Natural killer cell treated with Interleukin-12 subunit alpha and Interleukin-12 subunit beta and Interleukin-15 and Interleukin-18, amount 100 ng/mL, for 72 hours (primary cell): ENCODE measurements at regions not wholly inside any gene's neighbourhood (a gene's known extent, or its start where the extent isn't known, plus 50 kb on each side); places are given as distances from the start of the nearest gene placed in this dataset.
A peak's percentile ranks its signal among the peaks of the same experiment; 100 is the strongest.

Source experiments
- ATAC-seq, 2 donors: fragments of 150-1000 bp; cut with Tn5 transposase in 1 of 2; sonication (Bioruptor Pico), chemical (Tn5 transposase) in 1 of 2; 2 replicates each; pipeline ENCODE4 v1.10.0; 2021
- DNase-seq: peaks from one replicate; pipeline ENCODE4 v3.0.0; 2022; ENCODE audit warnings: low spot score
- H3K27ac Mint-ChIP-seq, 2 donors: 1 replicate in 1 of 2; 2 replicates in 1 of 2; pipeline ENCODE4 v1.8.0; 2022; ENCODE audit warnings: mixed read lengths in 2 of 2, mild to moderate bottlenecking in 1 of 2, moderate library complexity in 1 of 2
- H3K27me3 Mint-ChIP-seq, 2 donors: 1 replicate in 1 of 2; 2 replicates in 1 of 2; pipeline ENCODE4 v1.8.0; 2022; ENCODE audit warnings: mixed read lengths in 2 of 2
- H3K36me3 Mint-ChIP-seq: one replicate; pipeline ENCODE4 v1.8.0; 2022; ENCODE audit warnings: mixed read lengths
- H3K4me1 Mint-ChIP-seq, 2 donors: 1 replicate in 1 of 2; 2 replicates in 1 of 2; pipeline ENCODE4 v1.8.0; 2022; ENCODE audit warnings: low read depth in 2 of 2, mixed read lengths in 2 of 2, mild to moderate bottlenecking in 1 of 2
- H3K4me3 Mint-ChIP-seq: one replicate; pipeline ENCODE4 v1.8.0; 2022; ENCODE audit warnings: mixed read lengths
- H3K9me3 Mint-ChIP-seq: 2 replicates; pipeline ENCODE4 v1.8.0; 2022; ENCODE audit warnings: mixed read lengths

DNA sequence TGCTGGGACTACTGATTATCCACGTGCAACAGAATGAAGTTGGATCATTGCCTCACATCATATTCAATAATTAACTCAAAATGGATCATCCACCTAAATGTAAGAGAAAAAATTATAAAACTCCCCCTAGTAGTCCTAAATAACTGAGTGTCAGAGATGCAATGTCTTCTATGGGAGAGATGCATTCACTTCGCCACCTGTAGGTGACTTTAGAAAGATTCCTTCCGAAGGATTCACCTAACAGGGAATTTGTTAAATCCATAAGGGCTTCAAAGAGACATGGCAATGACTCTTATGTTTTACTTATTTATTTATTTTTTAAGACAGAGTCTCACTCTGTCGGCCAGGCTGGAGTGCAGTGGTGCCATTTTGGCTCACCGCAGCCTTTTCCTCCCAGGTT lies 526.0 kb downstream of the MTRR start:
- ATAC-seq (no peak), DNase-seq (no peak)
- no peaks in the 10 kb centered on the region for H3K36me3 Mint-ChIP-seq
- H3K27me3 Mint-ChIP-seq = no peaks in the 10 kb centered on the region
- no peaks in the 10 kb centered on the region for H3K9me3 Mint-ChIP-seq
- H3K4me1 Mint-ChIP-seq = no peaks in the 10 kb centered on the region
- no peak overlapping the region for H3K4me3 Mint-ChIP-seq
- H3K27ac Mint-ChIP-seq = no peak overlapping the region

DNA sequence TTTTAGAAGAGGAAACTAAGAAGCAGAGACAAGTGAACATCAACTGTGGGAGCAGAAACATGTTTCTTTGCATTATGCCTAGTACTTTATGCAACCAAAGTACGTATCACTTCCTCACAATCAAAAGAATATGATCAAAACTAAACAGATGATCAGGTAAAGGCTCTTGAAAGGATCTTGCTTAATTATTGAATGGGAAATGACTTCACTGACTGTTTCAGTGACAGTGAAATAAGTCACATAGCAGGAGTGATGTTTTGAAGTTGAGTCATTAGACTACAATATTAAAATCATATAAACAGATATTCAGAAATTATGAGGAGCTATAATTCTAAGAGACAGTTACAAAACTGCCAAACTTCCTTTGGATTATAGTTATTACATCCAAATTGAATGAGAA lies 527.3 kb downstream of the MTRR start:
- ATAC-seq (no peak), DNase-seq (no peak)
- no peaks in the 10 kb centered on the region for H3K27me3 Mint-ChIP-seq
- no peak overlapping the region for H3K27ac Mint-ChIP-seq
- H3K4me1 Mint-ChIP-seq = no peaks in the 10 kb centered on the region
- H3K9me3 Mint-ChIP-seq = no peaks in the 10 kb centered on the region
- H3K36me3 Mint-ChIP-seq = no peaks in the 10 kb centered on the region
- H3K4me3 Mint-ChIP-seq = no peak overlapping the region

DNA sequence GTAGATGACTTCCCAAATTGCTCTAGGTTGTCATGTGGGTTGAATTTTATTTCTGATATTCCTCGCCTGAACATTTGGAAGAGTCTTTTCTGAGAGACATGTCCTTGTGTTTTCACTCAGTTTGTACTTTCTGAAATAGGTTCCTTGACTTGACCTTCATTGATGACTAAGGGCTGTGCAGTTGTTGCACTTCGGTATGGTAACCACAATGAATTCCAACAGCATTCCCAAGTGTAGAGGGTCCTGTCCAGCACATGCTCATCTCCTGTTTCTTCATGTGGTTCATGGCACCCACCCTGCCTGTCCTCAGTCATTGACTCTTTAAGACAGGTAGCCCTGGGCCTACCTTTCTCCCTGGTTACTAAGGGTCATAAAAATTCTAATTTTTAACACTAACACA lies 527.8 kb downstream of the MTRR start:
- Mint-ChIP-seq H3K27ac (no peak overlapping the region), H3K27me3 (no peaks in the 10 kb centered on the region), H3K4me3 (no peak overlapping the region), H3K36me3 (no peaks in the 10 kb centered on the region), H3K9me3 (no peaks in the 10 kb centered on the region), H3K4me1 (no peaks in the 10 kb centered on the region)
- DNase-seq (no peak), ATAC-seq (no peak)

DNA sequence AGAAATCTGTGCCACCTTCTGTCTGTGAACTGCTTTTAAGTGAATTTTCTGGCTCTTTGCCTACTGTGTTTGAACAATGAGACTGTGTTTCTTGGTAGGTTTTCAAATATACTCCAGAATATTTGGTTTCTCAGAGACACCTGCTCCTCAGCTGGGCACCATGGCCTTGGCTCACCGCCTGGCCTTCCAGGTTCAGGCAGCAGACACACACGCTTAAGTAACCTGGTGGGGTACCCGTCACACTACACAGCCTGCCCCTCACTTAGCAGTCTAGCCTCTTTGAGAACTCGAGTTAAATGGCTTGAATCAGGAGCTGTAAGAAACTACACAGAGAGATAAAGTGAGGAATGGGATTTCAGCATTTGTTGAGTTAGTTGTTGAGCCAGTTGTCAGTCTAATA lies 530.5 kb downstream of the MTRR start:
- Mint-ChIP-seq H3K36me3 (no peaks in the 10 kb centered on the region), H3K27ac (no peak overlapping the region), H3K9me3 (no peaks in the 10 kb centered on the region), H3K4me3 (no peak overlapping the region), H3K27me3 (no peaks in the 10 kb centered on the region), H3K4me1 (no peaks in the 10 kb centered on the region)
- ATAC-seq = no peak
- DNase-seq = no peak

DNA sequence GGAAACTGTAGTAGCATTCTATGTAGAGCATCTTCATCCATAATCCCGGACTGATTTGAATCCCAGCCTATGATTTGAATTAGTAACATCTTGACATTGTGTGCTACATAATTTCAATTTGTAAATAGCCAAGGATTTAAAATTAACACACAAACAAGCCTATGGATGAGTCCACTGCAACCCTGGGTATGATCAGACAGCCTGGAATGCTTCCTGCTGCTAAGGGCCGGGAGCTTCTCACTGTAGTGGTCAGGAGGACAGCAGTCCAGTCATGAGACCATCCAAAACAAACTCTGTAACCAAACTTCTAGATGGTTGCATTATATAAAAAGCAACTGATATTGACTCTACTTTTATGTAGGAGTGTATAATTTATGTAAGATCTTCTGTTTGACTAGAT lies 539.3 kb downstream of the MTRR start:
- Mint-ChIP-seq H3K9me3 (peaks cover 6% of the 10 kb centered on the region), H3K4me1 (peaks cover 0 to 2% of the 10 kb centered on the region in 2 donors), H3K27ac (no peak overlapping the region), H3K4me3 (no peak overlapping the region), H3K36me3 (no peaks in the 10 kb centered on the region), H3K27me3 (no peaks in the 10 kb centered on the region)
- no peak for DNase-seq
- ATAC-seq = no peak

DNA sequence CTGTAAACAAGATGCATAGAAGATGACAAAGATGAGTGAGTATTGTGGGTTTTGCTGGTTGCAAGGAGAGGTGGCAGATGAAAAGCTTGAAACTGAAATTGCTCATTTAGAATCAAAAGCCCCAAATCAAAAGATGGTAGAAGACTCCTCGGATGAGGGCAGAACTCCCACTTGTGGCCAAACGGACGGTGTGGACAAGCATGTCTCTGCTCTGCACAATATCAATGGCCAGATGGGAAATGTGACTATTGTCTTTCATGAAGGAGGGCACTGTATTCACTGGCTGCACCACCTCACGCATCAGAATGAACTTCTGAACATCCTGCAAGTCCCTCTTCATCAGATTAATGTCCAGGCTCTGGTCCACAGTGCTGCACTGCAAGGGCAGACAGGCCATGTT lies 541.7 kb downstream of the MTRR start:
- Mint-ChIP-seq H3K9me3 (peaks cover 14% of the 10 kb centered on the region), H3K4me3 (no peak overlapping the region), H3K27ac (no peak overlapping the region), H3K27me3 (no peaks in the 10 kb centered on the region), H3K4me1 (peaks cover 0 to 2% of the 10 kb centered on the region in 2 donors), H3K36me3 (peaks cover 11% of the 10 kb centered on the region)
- ATAC-seq (no peak), DNase-seq (no peak)

DNA sequence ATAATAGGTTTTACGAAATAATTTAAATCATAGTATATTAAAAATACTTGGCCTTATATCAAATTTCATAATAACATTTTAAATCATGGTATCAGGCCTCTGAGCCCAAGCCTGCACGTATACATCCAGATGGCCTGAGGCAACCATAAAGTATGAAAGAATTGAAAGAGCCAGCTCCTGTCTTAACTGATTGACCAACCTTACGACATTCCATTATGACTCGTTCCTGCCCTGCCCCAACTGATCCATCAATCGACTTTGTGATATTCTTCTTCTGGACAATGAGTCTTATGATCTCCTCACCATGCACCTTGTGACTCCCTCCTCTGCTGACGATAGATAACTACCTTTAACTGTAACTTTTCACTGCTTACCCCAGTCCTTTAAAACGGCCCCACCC lies 545.0 kb downstream of the MTRR start:
- H3K27ac Mint-ChIP-seq = no peak overlapping the region
- H3K4me3 Mint-ChIP-seq = no peak overlapping the region
- peaks cover 11% of the 10 kb centered on the region for H3K36me3 Mint-ChIP-seq
- peaks cover 0 to 2% of the 10 kb centered on the region in 2 donors for H3K4me1 Mint-ChIP-seq
- DNase-seq = no peak
- H3K9me3 Mint-ChIP-seq = peaks cover 21% of the 10 kb centered on the region
- no peaks in the 10 kb centered on the region for H3K27me3 Mint-ChIP-seq
- ATAC-seq = no peak

DNA sequence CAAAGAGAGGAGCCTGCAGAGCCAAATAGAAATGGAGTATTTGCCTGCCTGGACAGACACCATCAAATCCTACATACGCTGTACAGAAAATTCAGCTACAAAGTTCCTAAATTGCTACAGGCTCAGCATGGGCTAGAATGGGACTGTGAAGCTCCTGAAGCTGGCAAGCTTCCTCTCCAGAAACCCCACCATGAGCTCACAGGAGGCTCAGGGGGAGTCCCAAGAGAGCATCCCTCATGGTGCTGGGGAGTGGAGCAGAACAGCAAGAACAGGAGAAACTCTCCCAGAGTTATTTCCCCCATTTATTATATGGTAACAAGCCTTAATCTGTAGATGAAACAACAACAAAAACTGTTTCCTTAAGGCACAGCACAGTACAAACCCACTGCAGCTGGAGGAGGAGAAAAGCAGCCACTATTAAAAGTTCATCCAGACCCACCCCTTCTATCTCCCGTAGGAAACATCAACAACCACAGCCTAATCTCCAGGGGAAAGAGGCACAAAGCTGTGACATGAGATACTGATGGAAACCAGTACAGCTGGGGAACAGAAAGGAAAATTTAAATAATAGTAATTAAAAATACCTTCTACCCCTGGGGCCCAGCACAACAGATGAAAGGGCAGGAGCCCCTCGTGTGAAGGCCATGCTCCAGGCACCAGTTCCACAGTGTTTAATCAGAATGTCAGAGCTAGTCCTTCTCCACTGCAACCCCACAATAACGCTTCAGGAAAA lies 548.5 kb downstream of the MTRR start:
- Mint-ChIP-seq H3K27ac (no peak overlapping the region), H3K9me3 (peaks cover 19% of the 10 kb centered on the region), H3K4me1 (no peaks in the 10 kb centered on the region), H3K27me3 (no peaks in the 10 kb centered on the region), H3K4me3 (no peak overlapping the region), H3K36me3 (peaks cover 11% of the 10 kb centered on the region)
- DNase-seq = no peak
- no peak for ATAC-seq

DNA sequence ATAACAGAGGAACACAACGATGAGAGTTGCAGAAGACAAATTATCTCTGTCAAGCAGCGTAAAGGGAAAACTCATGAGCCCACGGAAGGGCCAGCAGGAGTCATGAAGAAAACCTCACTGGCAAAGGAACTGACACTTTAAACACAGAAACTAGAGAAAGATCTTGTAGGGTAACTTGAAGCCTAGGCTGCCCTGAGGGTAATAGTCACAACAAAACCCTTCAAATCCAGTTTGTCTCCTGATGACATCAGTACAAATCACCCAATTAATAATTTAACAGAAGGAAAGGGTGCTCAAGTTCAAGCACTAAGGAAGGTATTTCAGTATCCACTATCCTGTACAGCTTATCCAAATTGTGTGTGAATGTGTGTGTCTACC lies 549.1 kb downstream of the MTRR start:
- DNase-seq = no peak
- Mint-ChIP-seq H3K27me3 (no peaks in the 10 kb centered on the region), H3K9me3 (peaks cover 20% of the 10 kb centered on the region), H3K4me1 (no peaks in the 10 kb centered on the region), H3K4me3 (no peak overlapping the region), H3K36me3 (peaks cover 11% of the 10 kb centered on the region), H3K27ac (no peak overlapping the region)
- no peak for ATAC-seq

DNA sequence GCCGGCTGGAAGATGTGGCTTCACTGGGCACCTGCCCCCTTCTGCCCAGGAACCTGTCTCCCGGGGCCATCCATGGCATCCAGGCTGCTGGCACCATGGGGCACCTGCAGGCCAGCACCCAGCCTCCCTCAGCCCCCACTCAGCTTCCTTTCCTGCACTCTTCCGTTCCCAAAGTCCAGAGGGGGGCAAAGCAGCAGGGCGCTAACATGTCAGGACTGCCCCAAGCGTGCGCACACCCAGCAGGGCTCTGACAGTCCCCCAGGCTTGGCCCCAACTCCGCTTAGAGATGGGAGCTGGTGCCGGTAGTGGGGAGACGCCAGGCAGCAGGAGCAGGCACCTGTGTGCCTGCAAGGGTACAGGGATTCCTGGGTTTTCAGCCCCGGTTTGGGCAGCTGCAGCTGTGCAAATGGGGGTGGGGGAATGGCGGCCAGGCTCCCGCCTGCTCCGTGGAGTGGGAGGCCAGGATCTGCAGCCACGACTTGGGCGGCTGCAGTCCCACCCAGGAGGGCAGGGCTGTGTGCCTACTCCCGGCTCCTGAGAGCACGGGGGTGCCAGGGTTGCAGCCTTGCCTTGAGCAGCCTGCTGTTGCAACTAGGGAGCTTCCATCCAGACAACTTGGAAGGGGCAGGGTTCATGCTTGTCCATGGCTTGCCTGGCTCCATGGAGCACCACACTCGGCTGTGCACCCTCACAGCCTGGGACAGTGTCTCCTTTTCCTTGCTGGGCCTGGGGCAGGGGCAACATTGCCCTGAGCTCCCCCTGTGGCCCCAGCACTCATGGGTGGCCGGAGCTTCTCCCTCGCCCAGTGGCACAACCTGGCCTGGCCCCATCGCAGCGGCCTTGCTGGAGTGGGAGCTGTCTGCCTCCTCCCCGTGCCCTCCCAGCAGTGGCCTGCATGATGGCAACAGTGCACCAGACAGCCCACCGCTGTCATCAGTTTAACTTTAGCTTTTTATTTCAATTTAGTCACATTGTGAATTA lies 561.1 kb downstream of the MTRR start:
- DNase-seq (no peak), ATAC-seq (peak; percentile 20 to 36)
- Mint-ChIP-seq H3K27ac (no peak overlapping the region), H3K9me3 (peaks cover 1% of the 10 kb centered on the region), H3K4me1 (no peaks in the 10 kb centered on the region), H3K4me3 (no peak overlapping the region), H3K27me3 (no peaks in the 10 kb centered on the region), H3K36me3 (no peaks in the 10 kb centered on the region)

DNA sequence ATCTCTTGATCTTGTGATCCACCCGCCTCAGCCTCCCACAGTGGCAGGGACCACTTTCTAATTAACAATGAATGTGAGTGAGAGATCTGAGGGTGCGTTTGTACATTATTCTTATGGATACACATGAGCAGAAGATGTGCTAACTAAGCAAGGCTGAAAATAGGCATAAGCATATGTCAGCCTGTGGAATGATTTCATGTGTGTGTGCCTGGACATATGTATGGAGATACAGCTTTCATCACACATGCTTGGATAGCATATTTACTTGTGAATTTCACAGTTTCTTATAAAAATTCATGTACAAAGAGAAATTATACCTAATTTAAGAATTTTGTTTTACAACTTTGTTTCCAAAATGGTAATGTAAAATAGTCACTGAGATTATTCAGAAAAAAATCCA lies 565.6 kb downstream of the MTRR start:
- H3K4me3 Mint-ChIP-seq = no peak overlapping the region
- peaks cover 5% of the 10 kb centered on the region for H3K36me3 Mint-ChIP-seq
- H3K27me3 Mint-ChIP-seq = no peaks in the 10 kb centered on the region
- no peaks in the 10 kb centered on the region for H3K4me1 Mint-ChIP-seq
- peaks cover 7% of the 10 kb centered on the region for H3K9me3 Mint-ChIP-seq
- ATAC-seq (no peak), DNase-seq (no peak)
- H3K27ac Mint-ChIP-seq = no peak overlapping the region

DNA sequence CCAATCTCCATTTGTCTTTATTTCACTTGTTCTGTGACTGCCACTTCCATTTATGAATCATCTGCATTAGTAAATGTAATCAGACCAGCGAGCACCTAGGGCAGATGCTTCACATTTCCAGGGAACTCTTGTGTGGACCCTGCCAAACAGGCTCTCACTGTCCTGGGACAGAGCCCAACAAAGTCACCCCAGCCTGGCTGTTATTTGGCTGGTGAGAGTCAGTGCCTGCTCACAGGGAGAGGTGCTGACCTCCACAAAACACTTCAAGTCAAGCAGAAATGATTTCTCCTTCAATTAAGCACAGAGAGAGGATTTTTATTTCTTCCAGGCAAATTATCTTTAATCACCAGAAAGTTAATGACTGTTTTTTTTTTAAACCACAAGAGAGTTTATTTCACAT lies 568.0 kb downstream of the MTRR start:
- ATAC-seq (no peak), DNase-seq (no peak)
- peaks cover 7% of the 10 kb centered on the region for H3K9me3 Mint-ChIP-seq
- H3K4me3 Mint-ChIP-seq = no peak overlapping the region
- no peak overlapping the region for H3K27ac Mint-ChIP-seq
- H3K27me3 Mint-ChIP-seq = no peaks in the 10 kb centered on the region
- H3K36me3 Mint-ChIP-seq = peaks cover 5% of the 10 kb centered on the region
- no peaks in the 10 kb centered on the region for H3K4me1 Mint-ChIP-seq

DNA sequence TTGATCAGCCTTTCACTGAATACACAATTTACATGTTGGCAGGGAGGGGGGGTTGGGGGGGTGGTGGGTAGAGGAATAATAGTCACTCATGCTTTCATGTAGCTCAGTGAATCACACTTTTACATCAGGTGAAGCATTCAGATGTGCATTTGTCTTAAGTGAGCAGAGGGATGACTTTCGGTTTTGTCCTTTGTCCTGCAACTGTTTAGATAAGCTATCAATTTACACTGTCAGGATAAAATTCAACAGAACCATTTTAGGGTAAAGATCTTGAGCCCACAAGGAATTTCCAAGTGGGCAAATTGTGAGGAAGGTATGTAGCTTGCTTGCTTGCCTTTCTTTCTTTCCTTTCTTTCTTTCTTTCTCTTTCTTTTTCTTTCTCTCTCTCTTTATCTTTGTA lies 576.2 kb downstream of the MTRR start:
- no peak for ATAC-seq

DNA sequence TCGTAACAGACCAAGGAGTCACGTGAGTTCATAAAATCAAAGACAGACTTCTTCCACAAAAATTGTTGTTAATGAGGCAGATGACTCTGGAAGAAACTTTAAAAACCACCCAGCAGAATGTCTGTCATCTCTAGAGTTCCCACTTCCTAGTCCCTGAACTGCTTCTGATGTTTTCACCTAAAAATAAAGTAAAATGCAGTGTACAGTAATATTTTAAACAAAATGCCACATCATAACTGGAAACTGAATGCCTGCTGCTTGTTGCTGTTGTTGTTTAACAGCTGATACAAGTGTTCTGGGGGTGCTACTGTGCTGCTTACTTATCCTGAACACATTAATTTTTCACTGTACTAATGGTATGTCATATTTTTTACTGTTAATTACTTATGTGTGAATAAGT lies 577.2 kb downstream of the MTRR start:
- no peak for ATAC-seq
- Mint-ChIP-seq H3K36me3 (no peaks in the 10 kb centered on the region), H3K4me1 (no peaks in the 10 kb centered on the region), H3K9me3 (peaks cover 3% of the 10 kb centered on the region), H3K4me3 (no peak overlapping the region), H3K27ac (no peak overlapping the region), H3K27me3 (no peaks in the 10 kb centered on the region)
- DNase-seq = no peak

More for the DNA sequence above, 576.2 kb downstream of the MTRR start:
- no peak for DNase-seq
- H3K4me3 Mint-ChIP-seq = no peak overlapping the region
- H3K27me3 Mint-ChIP-seq = no peaks in the 10 kb centered on the region
- no peaks in the 10 kb centered on the region for H3K36me3 Mint-ChIP-seq
- H3K9me3 Mint-ChIP-seq = peaks cover 3% of the 10 kb centered on the region
- H3K27ac Mint-ChIP-seq = no peak overlapping the region
- no peaks in the 10 kb centered on the region for H3K4me1 Mint-ChIP-seq
